Gastroesophageal sphincter (tissue), 4 donors: ENCODE measurements at regions not wholly inside any gene's neighbourhood (a gene's known extent, or its start where the extent isn't known, plus 50 kb on each side); places are given as distances from the start of the nearest gene placed in this dataset.

ENCODE experiments used
- ATAC-seq: fragments of 150-250 bp; one replicate; pipeline ENCODE4 v1.9.1; 2016; ENCODE audit warnings: mild to moderate bottlenecking, moderate library complexity
- H3K27ac ChIP-seq, 4 donors: fragments of 200-600 bp; sonication (generic) in 3 of 4; 1 replicate in 3 of 4; 2 replicates in 1 of 4; pipeline ENCODE4 v1.5.1; 2016 to 2019
- H3K27me3 ChIP-seq: fragments of 200-600 bp; sonication (generic); one replicate; pipeline ENCODE4 v1.5.1; 2019
- H3K36me3 ChIP-seq, 2 donors: fragments of 200-600 bp; sonication (generic); one replicate each; pipeline ENCODE4 v1.5.1; 2019; ENCODE audit warnings: control low read depth in 1 of 2
- H3K4me1 ChIP-seq, 3 donors: fragments of 200-600 bp; sonication (generic); 1 replicate in 2 of 3; 2 replicates in 1 of 3; pipeline ENCODE4 v1.5.1; 2016 to 2019; ENCODE audit warnings: control low read depth in 2 of 3
- H3K4me3 ChIP-seq, 2 donors: fragments of 200-600 bp; sonication (generic); one replicate each; pipeline ENCODE4 v1.5.1; 2019; ENCODE audit warnings: mild to moderate bottlenecking in 1 of 2, moderate library complexity in 1 of 2
- H3K9me3 ChIP-seq, 3 donors: fragments of 200-600 bp; sonication (generic); one replicate each; pipeline ENCODE4 v1.5.1; 2017 to 2019; ENCODE audit warnings: control low read depth in 2 of 3
- EP300 ChIP-seq: sonication (generic); formaldehyde crosslinking; IDR thresholded peaks from one replicate; pipeline ENCODE4 v1.6.1; 2017; ENCODE audit warnings: antibody characterized with exemption, mild to moderate bottlenecking
- POLR2A ChIP-seq, 2 donors: fragments of 450-650 bp; IDR thresholded peaks; one replicate each; pipeline ENCODE4 v1.6.1; 2017; ENCODE audit warnings: antibody characterized with exemption in 2 of 2, mild to moderate bottlenecking in 2 of 2, moderate library complexity in 1 of 2
- POLR2AphosphoS5 ChIP-seq: sonication (generic); formaldehyde crosslinking; IDR thresholded peaks from one replicate; pipeline ENCODE4 v1.6.1; 2017; ENCODE audit warnings: antibody characterized with exemption
- WGBS, 2 donors: methylation state at CpG; one replicate each; pipeline ENCODE4 v1.1.5; 2018; ENCODE audit warnings: low coverage in 1 of 2; 5-methylcytosine and 5-hydroxymethylcytosine counted together
- TF ChIP-seq, protein P1 (sequence below), 4 experiments: fragments of 200-600 bp in 2 of 4; fragments of 450-650 bp in 2 of 4; sonication (generic) in 1 of 4; IDR thresholded peaks; one replicate each; pipeline ENCODE4 v1.5.1; 2017 to 2019; ENCODE audit warnings: antibody characterized with exemption in 4 of 4, mild to moderate bottlenecking in 2 of 4, moderate library complexity in 2 of 4

DNA sequence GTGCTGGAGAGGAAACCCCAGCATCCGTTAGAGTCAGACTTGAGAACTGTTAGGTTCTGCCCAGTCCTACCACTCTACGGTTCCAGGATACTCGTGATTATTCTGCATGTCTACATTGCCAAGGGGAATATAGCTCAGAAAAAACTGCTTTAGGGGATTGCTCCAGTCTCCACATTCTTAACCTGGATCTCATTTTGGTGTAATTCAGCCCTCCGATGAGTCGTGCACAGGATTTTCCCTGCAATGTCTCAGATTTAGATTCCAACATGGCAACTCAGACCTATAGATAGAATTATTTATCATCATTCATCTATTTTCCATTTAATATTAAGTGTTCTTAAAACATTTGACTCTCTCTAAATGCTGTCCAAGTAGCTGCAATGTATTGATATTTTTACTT is 121.1 kb upstream of the ZEB1 start:
- no peak for ATAC-seq
- H3K27ac ChIP-seq, result no peak overlapping the region
- no peaks in the 10 kb centered on the region for H3K36me3 ChIP-seq
- H3K4me1 ChIP-seq, result no peaks in the 10 kb centered on the region
- H3K4me3 ChIP-seq, result no peak overlapping the region
- TF ChIP-seq POLR2AphosphoS5 (no peak), EP300 (no peak), POLR2A (IDR thresholded peaks at IDR 0.05) (no peak)
- TF ChIP-seq, protein P1, sequence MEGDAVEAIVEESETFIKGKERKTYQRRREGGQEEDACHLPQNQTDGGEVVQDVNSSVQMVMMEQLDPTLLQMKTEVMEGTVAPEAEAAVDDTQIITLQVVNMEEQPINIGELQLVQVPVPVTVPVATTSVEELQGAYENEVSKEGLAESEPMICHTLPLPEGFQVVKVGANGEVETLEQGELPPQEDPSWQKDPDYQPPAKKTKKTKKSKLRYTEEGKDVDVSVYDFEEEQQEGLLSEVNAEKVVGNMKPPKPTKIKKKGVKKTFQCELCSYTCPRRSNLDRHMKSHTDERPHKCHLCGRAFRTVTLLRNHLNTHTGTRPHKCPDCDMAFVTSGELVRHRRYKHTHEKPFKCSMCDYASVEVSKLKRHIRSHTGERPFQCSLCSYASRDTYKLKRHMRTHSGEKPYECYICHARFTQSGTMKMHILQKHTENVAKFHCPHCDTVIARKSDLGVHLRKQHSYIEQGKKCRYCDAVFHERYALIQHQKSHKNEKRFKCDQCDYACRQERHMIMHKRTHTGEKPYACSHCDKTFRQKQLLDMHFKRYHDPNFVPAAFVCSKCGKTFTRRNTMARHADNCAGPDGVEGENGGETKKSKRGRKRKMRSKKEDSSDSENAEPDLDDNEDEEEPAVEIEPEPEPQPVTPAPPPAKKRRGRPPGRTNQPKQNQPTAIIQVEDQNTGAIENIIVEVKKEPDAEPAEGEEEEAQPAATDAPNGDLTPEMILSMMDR (IDR thresholded peaks at IDR 0.05), result no peak
- 79 to 80% methylated on average over 3 to 5 of the region's 5 CpGs for WGBS, 2 donors
- H3K27me3 ChIP-seq, result no peaks in the 10 kb centered on the region
- H3K9me3 ChIP-seq, result no peaks in the 10 kb centered on the region

- TF ChIP-seq POLR2AphosphoS5, result peak; percentile 34
- TF ChIP-seq, protein P1 (IDR thresholded peaks at IDR 0.05), result no peak
- H3K4me1 ChIP-seq, result peaks cover 0 to 8% (median 0%) of the 10 kb centered on the region in 3 donors
- 27 to 42% methylated on average over 2 to 4 of the region's 4 CpGs for WGBS, 2 donors
- H3K9me3 ChIP-seq, result no peaks in the 10 kb centered on the region
- ATAC-seq, result no peak
- no peak overlapping the region for H3K27ac ChIP-seq
- H3K27me3 ChIP-seq, result no peaks in the 10 kb centered on the region
- no peaks in the 10 kb centered on the region for H3K36me3 ChIP-seq
- H3K4me3 ChIP-seq, result no peak overlapping the region
Observed at GRCh38 chr10:31204090-31204489, 114.9 kb upstream of the ZEB1 start.

DNA sequence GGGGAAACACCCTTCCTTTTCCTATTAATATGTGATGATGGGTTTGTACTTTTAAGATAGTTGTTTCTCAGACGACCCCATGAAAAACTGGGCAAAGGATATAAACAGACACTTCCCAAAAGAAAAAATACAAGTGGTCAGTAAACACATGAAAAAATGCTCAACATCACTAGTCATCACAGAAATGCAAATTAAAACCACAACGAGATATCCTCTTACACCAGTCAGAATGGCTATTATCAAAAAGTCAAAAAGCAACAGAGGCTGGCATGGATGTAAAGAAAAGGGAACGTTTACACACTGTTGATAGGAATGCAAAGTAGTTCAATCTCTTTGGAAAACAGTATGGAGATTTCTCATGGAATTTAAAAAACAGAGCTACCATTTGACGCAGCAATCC is 111.4 kb upstream of the ZEB1 start:
- no peaks in the 10 kb centered on the region for H3K9me3 ChIP-seq
- 47 to 59% methylated on average over 3 to 4 of the region's 4 CpGs for WGBS, 2 donors
- H3K36me3 ChIP-seq, result no peaks in the 10 kb centered on the region
- no peak overlapping the region for H3K27ac ChIP-seq
- no peak overlapping the region for H3K4me3 ChIP-seq
- H3K27me3 ChIP-seq, result no peaks in the 10 kb centered on the region
- TF ChIP-seq POLR2AphosphoS5 (no peak), POLR2A (IDR thresholded peaks at IDR 0.05) (no peak), EP300 (no peak)
- TF ChIP-seq, protein P1 (IDR thresholded peaks at IDR 0.05), result no peak
- no peak for ATAC-seq
- peaks cover 0 to 8% (median 0%) of the 10 kb centered on the region in 3 donors for H3K4me1 ChIP-seq

GRCh38 chr10:31209478-31209877 is 109.5 kb upstream of the ZEB1 start:
- TF ChIP-seq POLR2AphosphoS5, result no peak
- no peak for TF ChIP-seq POLR2A (IDR thresholded peaks at IDR 0.05)
- TF ChIP-seq, protein P1 (IDR thresholded peaks at IDR 0.05), result no peak
- no peak for TF ChIP-seq EP300
- 80% methylated on average over 1 of the region's 7 CpGs; no CpG with 5 or more reads in 1 of the 2 donors for WGBS, 2 donors
- Histone ChIP-seq H3K36me3 (no peaks in the 10 kb centered on the region), H3K4me3 (no peak overlapping the region), H3K27ac (no peak overlapping the region), H3K9me3 (no peaks in the 10 kb centered on the region), H3K4me1 (no peaks in the 10 kb centered on the region), H3K27me3 (no peaks in the 10 kb centered on the region)
- no peak for ATAC-seq

GRCh38 chr10:31210190-31210589 is 108.8 kb upstream of the ZEB1 start:
- Histone ChIP-seq H3K27me3 (no peaks in the 10 kb centered on the region), H3K4me3 (no peak overlapping the region), H3K4me1 (no peaks in the 10 kb centered on the region), H3K27ac (no peak overlapping the region), H3K36me3 (no peaks in the 10 kb centered on the region), H3K9me3 (no peaks in the 10 kb centered on the region)
- TF ChIP-seq, protein P1 (IDR thresholded peaks at IDR 0.05), result no peak
- TF ChIP-seq POLR2AphosphoS5 (no peak), EP300 (no peak), POLR2A (IDR thresholded peaks at IDR 0.05) (no peak)
- 95 to 100% methylated on average over 4 of the region's 7 CpGs for WGBS, 2 donors
- ATAC-seq, result no peak
